Stimulated activated effector memory CD8-positive, alpha-beta T cell treated with anti-CD3 and anti-CD28 coated beads, Interleukin-12 subunit alpha, Interleukin-12 subunit beta, amount 100 ng/mL, for 72 hours (primary cell): ENCODE measurements at regions not wholly inside any gene's neighbourhood (a gene's known extent, or its start where the extent isn't known, plus 50 kb on each side); places are given as distances from the start of the nearest gene placed in this dataset.
A peak's percentile ranks its signal among the peaks of the same experiment; 100 is the strongest.

Experiments
- ATAC-seq: fragments of 150-1000 bp; cut with Tn5 transposase; 2 replicates; pipeline ENCODE4 v1.10.0; 2021
- DNase-seq, 2 donors: peaks; one replicate each; pipeline ENCODE4 v3.0.0; 2021 to 2022; ENCODE audit warnings: low spot score in 2 of 2
- H3K27ac Mint-ChIP-seq: one replicate; pipeline ENCODE4 v1.8.0; 2022; ENCODE audit warnings: mild to moderate bottlenecking, mixed read lengths
- H3K36me3 Mint-ChIP-seq: one replicate; pipeline ENCODE4 v1.8.0; 2022; ENCODE audit warnings: mild to moderate bottlenecking, mixed read lengths
- H3K4me1 Mint-ChIP-seq: one replicate; pipeline ENCODE4 v1.8.0; 2022; ENCODE audit warnings: mixed read lengths
- H3K4me3 Mint-ChIP-seq: one replicate; pipeline ENCODE4 v1.8.0; 2022; ENCODE audit warnings: mild to moderate bottlenecking, mixed read lengths
- H3K9me3 Mint-ChIP-seq: one replicate; pipeline ENCODE4 v1.8.0; 2022; ENCODE audit warnings: mixed read lengths

DNA sequence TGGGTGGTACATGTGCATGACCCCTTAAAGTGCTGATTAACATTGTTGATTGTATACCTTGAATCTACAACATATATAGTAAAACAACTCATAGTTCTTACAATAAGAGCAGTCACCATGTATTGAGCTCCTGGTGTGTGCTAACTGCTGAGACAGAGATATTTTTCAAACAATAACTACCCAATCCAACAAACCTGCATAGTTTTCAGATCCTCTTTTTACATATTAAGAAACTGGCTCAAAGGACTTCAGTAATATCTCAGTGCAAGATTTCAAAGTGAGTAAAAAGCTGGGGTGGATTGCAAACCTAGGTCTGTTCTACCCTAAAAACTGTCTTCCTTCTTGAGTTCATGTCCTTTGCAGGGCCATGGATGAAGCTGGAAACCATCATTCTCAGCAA, 272.2 kb downstream of the SNX13 start:
- no peaks in the 10 kb centered on the region for H3K36me3 Mint-ChIP-seq
- no peaks in the 10 kb centered on the region for H3K4me1 Mint-ChIP-seq
- no peak overlapping the region for H3K27ac Mint-ChIP-seq
- H3K9me3 Mint-ChIP-seq: no peaks in the 10 kb centered on the region
- DNase-seq (no peak), ATAC-seq (no peak)
- no peak overlapping the region for H3K4me3 Mint-ChIP-seq

DNA sequence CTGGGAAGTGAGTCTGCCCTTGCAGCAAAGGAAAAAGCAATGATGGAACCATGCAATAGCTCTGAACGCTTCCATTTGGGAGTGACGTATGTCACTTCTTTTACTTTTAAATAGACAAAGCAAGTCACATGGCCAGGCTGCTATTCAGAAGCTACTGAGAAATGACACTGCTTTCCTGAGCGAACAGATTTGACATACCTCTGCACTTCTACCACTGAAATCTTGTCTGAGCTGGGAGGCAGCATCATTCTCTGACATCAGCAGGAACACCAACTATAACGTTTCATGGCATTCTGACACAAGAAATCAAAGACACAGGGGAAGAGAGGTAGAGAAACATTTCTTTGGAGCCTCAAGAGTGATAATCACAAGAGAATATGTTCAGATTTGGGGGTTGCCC, 271.1 kb downstream of the SNX13 start:
- H3K9me3 Mint-ChIP-seq: no peaks in the 10 kb centered on the region
- no peaks in the 10 kb centered on the region for H3K36me3 Mint-ChIP-seq
- ATAC-seq (no peak), DNase-seq (no peak)
- H3K4me3 Mint-ChIP-seq: no peak overlapping the region
- H3K4me1 Mint-ChIP-seq: no peaks in the 10 kb centered on the region
- no peak overlapping the region for H3K27ac Mint-ChIP-seq

DNA sequence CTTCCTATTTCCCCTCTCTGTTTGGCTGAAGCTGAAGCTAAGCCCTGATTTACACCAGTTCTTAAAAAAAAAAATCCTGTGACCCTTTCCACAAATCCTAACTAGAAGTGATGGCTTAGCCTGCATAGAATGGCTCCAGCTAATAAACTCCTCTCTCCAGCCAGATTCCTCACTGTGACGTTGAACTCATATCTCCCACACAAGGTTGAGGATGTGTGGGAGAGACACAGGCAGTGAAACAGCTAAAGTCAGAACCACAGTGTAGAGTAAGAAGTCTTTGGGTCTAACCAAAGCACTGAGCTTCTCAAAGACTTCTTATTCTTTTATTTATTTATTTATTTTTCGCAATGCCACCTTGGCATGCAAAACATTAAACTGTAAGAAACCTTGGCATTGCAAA, 268.3 kb downstream of the SNX13 start:
- H3K4me1 Mint-ChIP-seq: no peaks in the 10 kb centered on the region
- no peak for ATAC-seq
- no peak overlapping the region for H3K4me3 Mint-ChIP-seq
- no peak overlapping the region for H3K27ac Mint-ChIP-seq
- no peaks in the 10 kb centered on the region for H3K36me3 Mint-ChIP-seq
- DNase-seq: no peak
- no peaks in the 10 kb centered on the region for H3K9me3 Mint-ChIP-seq

DNA sequence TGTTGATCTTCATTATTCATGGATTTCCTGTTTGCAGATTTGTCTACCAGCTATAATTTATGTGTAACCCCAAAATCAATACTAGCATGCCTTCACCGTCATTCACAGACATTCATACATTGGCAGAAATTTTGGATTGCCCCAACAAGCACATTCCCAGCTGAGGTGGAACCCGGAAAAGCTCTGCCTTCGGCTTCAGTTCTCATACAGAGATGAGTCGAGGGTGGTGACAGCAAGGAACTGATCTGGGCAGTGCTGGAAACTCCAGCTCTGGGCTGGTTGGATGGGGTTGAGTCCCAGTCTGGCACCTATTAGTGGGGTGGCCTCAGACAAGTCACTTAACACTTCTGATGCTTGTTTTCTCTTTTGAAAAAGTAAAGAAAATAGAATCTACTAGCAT, 267.5 kb downstream of the SNX13 start:
- Mint-ChIP-seq H3K4me1 (no peaks in the 10 kb centered on the region), H3K27ac (no peak overlapping the region)

DNA sequence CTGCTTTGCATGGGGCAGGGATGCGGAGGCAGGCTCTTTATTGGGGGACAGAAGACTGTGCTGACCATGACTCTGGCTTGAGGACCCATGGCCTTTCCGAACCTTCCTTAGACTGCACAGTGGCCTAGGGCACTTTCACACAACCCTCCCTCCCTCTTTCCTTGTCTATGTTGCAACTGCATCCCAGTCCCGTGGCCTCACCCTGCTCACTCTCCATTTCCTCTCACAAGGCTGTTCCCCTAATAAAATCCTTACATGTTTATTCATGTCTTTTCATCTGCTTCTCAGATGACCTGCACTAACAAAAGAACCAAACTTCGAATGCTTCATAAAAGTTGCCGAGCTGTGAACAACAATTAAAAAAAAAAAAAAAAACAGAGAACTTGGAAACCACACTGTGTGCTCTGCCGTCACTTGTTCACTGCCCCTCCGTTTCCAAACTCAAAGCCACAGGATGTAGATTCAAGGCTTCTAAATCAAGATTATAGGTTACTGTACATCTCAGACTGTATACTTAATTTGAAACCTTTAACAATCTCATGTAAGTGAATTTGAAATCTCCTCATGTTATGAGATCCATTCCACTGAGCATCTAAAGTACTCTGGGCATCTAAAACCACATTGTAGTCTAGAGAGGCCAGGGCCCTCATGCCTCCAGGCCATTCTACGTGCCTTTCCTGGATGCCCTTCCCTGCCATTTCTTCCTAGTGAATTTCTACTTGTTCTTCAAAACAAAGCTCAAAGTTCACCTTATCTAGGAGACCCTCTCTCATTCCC, 265.9 kb downstream of the SNX13 start:
- Mint-ChIP-seq H3K4me1 (no peaks in the 10 kb centered on the region), H3K4me3 (no peak overlapping the region), H3K27ac (no peak overlapping the region), H3K9me3 (no peaks in the 10 kb centered on the region), H3K36me3 (no peaks in the 10 kb centered on the region)
- DNase-seq (no peak), ATAC-seq (no peak)

More for the DNA sequence above, 267.5 kb downstream of the SNX13 start:
- ATAC-seq (no peak), DNase-seq (no peak)
- Mint-ChIP-seq H3K4me3 (no peak overlapping the region), H3K9me3 (no peaks in the 10 kb centered on the region), H3K36me3 (no peaks in the 10 kb centered on the region)

DNA sequence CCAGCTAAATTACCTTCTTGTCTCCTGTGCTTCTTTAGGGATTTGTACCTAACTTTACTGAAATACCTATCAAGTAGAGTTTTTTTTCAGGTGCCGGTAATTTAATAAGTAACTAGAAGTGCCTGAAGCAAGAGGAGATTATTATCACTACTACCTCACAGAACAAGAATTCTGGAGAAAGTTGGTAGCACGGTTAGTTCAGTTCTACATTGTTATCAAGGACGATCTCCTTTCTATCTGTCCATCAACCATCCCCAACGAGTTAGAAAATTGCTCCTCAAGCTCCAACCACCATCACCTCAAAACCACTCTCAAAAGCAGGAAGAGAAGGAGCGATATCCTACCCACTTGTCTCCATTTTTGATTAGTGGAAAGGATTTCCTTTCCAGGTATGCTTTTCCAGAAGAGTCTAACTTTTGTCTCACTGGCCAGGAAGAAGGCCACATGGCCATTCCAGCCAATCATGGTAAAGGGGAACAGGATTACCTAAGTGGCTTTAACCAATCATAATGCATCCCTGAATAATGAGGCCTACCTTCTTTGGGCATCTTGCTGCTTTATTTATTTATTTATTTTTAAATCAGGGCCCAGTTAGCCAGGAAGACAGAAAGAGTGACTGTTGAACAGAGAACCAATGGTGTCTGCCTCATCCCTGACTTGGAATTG, 265.2 kb downstream of the SNX13 start:
- DNase-seq (no peak), ATAC-seq (no peak)
- no peaks in the 10 kb centered on the region for H3K4me1 Mint-ChIP-seq
- H3K9me3 Mint-ChIP-seq: no peaks in the 10 kb centered on the region
- no peaks in the 10 kb centered on the region for H3K36me3 Mint-ChIP-seq
- no peak overlapping the region for H3K4me3 Mint-ChIP-seq
- no peak overlapping the region for H3K27ac Mint-ChIP-seq

DNA sequence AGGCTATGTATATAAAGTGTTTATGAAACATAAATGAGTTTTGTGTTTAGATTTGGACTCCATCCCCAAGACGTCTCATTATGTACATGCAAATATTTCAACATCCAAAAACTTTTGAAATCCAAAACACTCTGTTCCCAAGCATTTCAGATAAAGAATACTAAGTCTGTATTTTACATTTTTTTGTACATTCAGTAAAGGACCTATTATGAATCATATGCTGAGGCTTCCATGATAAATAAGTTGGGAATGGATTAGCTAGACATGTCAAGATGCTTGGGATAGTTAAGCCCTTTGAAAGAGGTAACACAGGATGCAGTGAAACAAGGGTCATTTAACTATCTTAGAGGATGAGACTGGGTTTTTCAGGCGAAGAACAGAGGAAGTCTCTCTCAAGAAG, 262.9 kb downstream of the SNX13 start:
- ATAC-seq: no peak
- Mint-ChIP-seq H3K27ac (no peak overlapping the region), H3K4me1 (no peaks in the 10 kb centered on the region), H3K4me3 (no peak overlapping the region), H3K36me3 (no peaks in the 10 kb centered on the region), H3K9me3 (no peaks in the 10 kb centered on the region)
- no peak for DNase-seq

DNA sequence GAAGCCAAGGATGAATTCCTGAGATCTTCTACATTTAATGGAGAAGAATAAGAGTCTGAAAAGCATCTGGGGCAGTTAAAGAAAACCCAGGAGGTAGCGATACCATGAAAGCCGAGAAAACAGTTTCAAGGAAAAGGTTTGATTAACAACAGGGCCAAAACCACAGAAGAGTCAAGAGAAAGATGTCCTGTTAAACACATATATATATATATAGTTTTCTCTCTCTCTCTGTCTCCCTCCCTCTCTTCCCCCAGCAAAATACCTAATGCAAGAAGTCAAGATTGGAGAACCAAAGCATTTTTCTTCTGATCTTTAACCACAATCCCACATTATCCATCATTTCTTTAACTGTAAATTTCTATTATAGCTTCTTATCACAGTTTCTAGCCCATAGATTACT, 261.4 kb downstream of the SNX13 start:
- H3K4me1 Mint-ChIP-seq: no peaks in the 10 kb centered on the region
- H3K36me3 Mint-ChIP-seq: no peaks in the 10 kb centered on the region
- DNase-seq: no peak
- no peak overlapping the region for H3K27ac Mint-ChIP-seq
- ATAC-seq: no peak
- H3K9me3 Mint-ChIP-seq: no peaks in the 10 kb centered on the region
- H3K4me3 Mint-ChIP-seq: no peak overlapping the region

DNA sequence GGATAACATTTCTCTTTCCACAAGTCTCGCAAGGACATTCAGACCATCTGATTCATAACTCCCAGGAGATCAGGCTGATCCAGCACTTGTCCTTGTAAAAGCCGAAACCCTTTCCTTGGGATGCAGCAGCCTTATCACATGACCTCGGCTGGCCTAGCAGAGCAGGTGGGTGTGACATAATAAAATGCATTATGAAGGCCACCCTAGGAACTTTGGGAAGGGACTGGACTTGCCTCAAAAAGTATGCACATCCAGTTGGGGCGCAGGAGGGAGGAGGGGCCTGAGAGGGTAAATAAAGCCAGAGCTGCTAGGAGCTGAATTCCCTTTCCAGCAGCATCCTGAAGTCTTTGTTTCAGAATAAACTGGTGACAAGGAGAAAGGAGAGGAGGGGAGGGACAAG, 260.8 kb downstream of the SNX13 start:
- ATAC-seq (no peak), DNase-seq (no peak)
- Mint-ChIP-seq H3K4me3 (no peak overlapping the region), H3K9me3 (no peaks in the 10 kb centered on the region), H3K36me3 (no peaks in the 10 kb centered on the region), H3K4me1 (no peaks in the 10 kb centered on the region), H3K27ac (no peak overlapping the region)

DNA sequence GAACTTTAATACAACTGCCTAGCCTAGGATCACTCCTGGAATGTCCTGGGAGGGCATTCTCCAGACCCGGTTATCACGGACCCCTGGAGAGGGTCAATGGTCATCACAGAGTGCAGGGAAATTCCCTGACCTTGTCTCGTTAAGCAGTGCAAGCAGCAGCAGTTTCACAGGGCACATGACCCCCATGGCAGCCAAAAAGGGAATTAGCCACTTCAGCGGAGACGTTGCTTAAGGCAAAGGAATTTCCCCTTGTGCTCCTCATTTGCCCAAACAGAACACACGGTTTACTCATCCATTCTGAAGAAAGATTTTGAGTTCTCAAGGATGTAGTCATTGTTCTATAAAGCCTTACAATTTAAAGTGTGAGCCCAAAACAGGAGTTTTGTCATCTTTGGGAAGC, 260.3 kb downstream of the SNX13 start:
- DNase-seq (no peak), ATAC-seq (no peak)
- no peak overlapping the region for H3K27ac Mint-ChIP-seq
- H3K36me3 Mint-ChIP-seq: no peaks in the 10 kb centered on the region
- H3K9me3 Mint-ChIP-seq: no peaks in the 10 kb centered on the region
- H3K4me3 Mint-ChIP-seq: no peak overlapping the region
- no peaks in the 10 kb centered on the region for H3K4me1 Mint-ChIP-seq

DNA sequence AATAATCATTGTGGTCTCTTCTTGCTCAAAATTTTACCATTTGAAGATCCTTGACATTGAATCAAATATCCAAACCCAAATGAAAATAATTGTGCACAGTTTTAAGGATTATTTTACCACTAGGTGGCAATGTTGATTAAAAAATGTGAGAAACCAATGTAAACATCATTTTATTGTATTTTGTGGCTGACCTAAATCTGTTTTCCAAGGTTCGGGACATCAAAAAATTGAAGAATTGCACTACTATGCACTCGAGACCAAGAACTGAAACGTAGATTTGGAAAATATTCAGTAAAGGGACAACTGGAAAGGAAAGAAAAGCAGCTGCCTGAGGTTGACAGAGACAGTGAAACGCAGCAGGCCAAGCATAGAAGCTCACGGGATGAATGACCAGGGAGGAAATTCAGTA, 259.3 kb downstream of the SNX13 start:
- H3K4me3 Mint-ChIP-seq: no peak overlapping the region
- H3K36me3 Mint-ChIP-seq: no peaks in the 10 kb centered on the region
- H3K27ac Mint-ChIP-seq: no peak overlapping the region
- no peaks in the 10 kb centered on the region for H3K4me1 Mint-ChIP-seq
- ATAC-seq (no peak), DNase-seq (no peak)
- no peaks in the 10 kb centered on the region for H3K9me3 Mint-ChIP-seq

DNA sequence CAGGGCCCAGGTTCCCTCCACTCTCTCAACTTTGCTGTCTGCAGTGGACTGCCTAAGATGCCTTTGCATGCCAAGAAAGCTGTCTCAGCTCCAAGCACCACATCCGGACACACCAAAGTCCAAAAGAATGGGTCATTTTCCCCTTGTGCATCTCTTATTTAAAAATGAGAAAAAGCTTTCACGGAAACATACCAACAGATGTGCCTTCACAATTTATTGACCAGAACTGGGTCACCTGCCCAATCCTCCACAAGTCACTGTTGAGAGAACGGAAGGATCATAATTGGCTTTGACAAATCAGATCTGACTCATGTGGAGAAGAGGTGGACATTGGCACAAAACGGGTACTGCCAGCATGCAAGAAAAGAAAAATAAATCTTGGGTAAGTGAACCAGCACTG, 258.3 kb downstream of the SNX13 start:
- Mint-ChIP-seq H3K36me3 (no peaks in the 10 kb centered on the region), H3K4me3 (no peak overlapping the region), H3K27ac (no peak overlapping the region), H3K9me3 (no peaks in the 10 kb centered on the region), H3K4me1 (no peaks in the 10 kb centered on the region)
- DNase-seq: no peak
- no peak for ATAC-seq

DNA sequence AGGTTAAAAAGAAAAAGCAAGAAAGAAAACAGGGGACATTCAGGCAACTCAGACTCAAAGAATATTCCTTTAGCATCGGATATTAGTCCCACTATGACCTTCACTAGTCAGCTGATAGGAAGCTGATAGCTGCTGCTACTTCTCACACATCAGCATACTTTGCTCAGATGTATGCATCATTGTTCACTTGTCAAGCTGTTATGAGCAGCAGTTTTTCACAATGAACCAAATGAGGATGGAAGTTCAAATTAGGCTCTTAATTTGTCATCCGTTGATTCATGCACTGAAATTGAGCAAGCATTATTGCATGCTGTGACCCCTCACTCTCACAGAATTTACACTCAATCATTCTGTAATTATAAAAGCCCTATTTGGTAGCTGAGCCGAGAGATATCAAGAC, 257.7 kb downstream of the SNX13 start:
- Mint-ChIP-seq H3K27ac (no peak overlapping the region), H3K4me1 (no peaks in the 10 kb centered on the region), H3K4me3 (no peak overlapping the region), H3K36me3 (no peaks in the 10 kb centered on the region), H3K9me3 (no peaks in the 10 kb centered on the region)
- peak; percentile 20 for ATAC-seq
- no peak for DNase-seq

DNA sequence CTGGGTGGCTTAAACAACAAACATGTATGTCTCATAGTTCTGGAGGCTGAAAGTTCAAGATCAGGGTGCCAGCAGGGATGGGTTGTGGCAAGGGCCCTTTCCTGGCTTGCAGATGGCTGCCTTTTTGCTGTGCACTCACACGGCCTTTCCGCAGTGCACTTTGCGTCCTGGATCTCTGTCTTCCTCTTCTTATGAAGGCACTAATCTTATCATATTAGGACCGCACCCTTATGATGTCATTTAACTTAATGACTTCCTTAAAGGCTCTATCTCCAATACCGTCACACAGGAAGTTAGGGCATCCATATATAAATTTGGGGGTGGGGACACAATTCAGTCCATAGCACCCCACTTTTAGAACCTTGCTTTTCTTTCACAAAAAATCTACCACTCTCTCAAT, 255.2 kb downstream of the SNX13 start:
- ATAC-seq: no peak
- no peak overlapping the region for H3K4me3 Mint-ChIP-seq
- no peaks in the 10 kb centered on the region for H3K9me3 Mint-ChIP-seq
- no peak for DNase-seq
- H3K27ac Mint-ChIP-seq: no peak overlapping the region
- H3K4me1 Mint-ChIP-seq: no peaks in the 10 kb centered on the region
- no peaks in the 10 kb centered on the region for H3K36me3 Mint-ChIP-seq

DNA sequence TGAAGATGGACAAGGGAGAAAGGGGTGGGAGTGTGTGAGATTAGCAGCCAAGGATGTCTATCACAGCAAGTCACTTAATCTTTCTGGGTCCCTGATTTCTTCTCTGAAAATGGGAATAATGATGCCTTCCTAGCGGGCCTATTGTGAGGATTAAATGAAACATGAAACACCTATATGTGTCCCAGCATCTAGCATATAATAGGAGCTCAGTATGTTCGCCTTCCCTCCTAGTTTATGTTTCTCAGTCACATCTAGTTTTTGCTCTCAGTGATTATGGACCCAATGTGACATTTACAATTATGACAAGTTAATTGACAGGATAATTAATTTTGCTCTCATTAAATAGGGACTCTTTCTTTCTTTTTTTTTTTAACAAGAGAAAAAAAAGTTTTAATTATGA, 252.9 kb downstream of the SNX13 start:
- Mint-ChIP-seq H3K27ac (no peak overlapping the region), H3K4me3 (no peak overlapping the region), H3K9me3 (no peaks in the 10 kb centered on the region), H3K36me3 (no peaks in the 10 kb centered on the region), H3K4me1 (no peaks in the 10 kb centered on the region)
- DNase-seq (no peak), ATAC-seq (no peak)

DNA sequence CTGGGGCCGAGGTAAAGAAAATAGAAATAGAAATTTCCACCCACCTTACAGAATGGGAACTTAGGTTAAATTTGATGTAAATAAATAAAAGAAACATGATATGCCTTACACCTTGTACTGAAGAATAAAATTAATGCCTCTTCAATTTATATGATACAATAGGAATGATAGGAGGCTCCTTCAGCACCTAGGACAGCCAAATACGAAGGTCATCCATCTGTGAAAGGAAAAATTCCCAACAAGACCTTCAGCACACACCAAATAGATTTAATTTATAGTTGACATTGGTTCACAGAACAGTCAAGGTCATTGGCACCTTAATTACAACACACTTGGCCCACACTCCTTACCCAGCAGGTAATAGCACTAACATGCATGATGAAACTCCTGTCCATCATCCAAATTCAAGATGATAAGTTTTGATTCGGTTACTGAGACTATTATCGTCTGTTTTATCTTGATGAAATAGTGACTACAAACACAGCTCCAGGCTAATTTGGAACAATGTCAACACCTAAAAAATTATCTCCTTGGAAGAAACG, 250.9 kb downstream of the SNX13 start:
- ATAC-seq (no peak), DNase-seq (no peak)
- Mint-ChIP-seq H3K27ac (no peak overlapping the region), H3K4me1 (no peaks in the 10 kb centered on the region), H3K36me3 (no peaks in the 10 kb centered on the region), H3K9me3 (no peaks in the 10 kb centered on the region), H3K4me3 (no peak overlapping the region)
